Frontal cortex (tissue), 3 donors: ENCODE measurements at regions not wholly inside any gene's neighbourhood (a gene's known extent, or its start where the extent isn't known, plus 50 kb on each side); places are given as distances from the start of the nearest gene placed in this dataset.

Source experiments
- DNase-seq, 2 donors: peaks; one replicate each; pipeline ENCODE4 v3.0.0; 2012; ENCODE audit warnings: low spot score in 2 of 2
- FAIRE-seq: peaks from 2 replicates; lab custom pipeline; 2012; peaks lifted over from hg19 to GRCh38; lab: Jason Lieb, UNC
- donor health status: control.
- donor health status: control.
- donor health status: control.

GRCh38 chr12:24084800-24085199, 135.3 kb upstream of the SOX5 start:
- FAIRE-seq: no peak
- no peak for DNase-seq

GRCh38 chr12:24083838-24084237, 134.4 kb upstream of the SOX5 start:
- no peak for FAIRE-seq
- no peak for DNase-seq

- DNase-seq: no peak
- no peak for FAIRE-seq
Observed at GRCh38 chr12:24081606-24082005, 132.1 kb upstream of the SOX5 start.

GRCh38 chr12:24081092-24081529, 131.6 kb upstream of the SOX5 start:
- FAIRE-seq (no peak), DNase-seq (no peak)

- DNase-seq: no peak
Observed at GRCh38 chr12:24080465-24080864, 131.0 kb upstream of the SOX5 start.

GRCh38 chr12:24079083-24079482, 129.6 kb upstream of the SOX5 start:
- FAIRE-seq (no peak), DNase-seq (no peak)

More at GRCh38 chr12:24080465-24080864, 131.0 kb upstream of the SOX5 start:
- FAIRE-seq: no peak

- DNase-seq (no peak), FAIRE-seq (no peak)
Observed at GRCh38 chr12:24078318-24078765, 128.9 kb upstream of the SOX5 start.

- FAIRE-seq (no peak), DNase-seq (no peak)
Observed at GRCh38 chr12:24077161-24077560, 127.7 kb upstream of the SOX5 start.

- FAIRE-seq (no peak), DNase-seq (no peak)
Observed at GRCh38 chr12:24075650-24076049, 126.2 kb upstream of the SOX5 start.

- FAIRE-seq (no peak), DNase-seq (no peak)
Observed at GRCh38 chr12:24073170-24073810, 123.8 kb upstream of the SOX5 start.

- no peak for FAIRE-seq
- no peak for DNase-seq
Observed at GRCh38 chr12:24072302-24072701, 122.8 kb upstream of the SOX5 start.

GRCh38 chr12:24071842-24072241, 122.4 kb upstream of the SOX5 start:
- DNase-seq: no peak
- FAIRE-seq: no peak

- FAIRE-seq: no peak
- DNase-seq: peak in 1 of 2 donors; percentile 2
Observed at GRCh38 chr12:24069532-24070395, 120.3 kb upstream of the SOX5 start.

GRCh38 chr12:24066865-24067264, 117.4 kb upstream of the SOX5 start:
- DNase-seq: peak in 1 of 2 donors; percentile 7
- FAIRE-seq: no peak

- peak; percentile 40 for FAIRE-seq
Observed at GRCh38 chr12:24066097-24066496, 116.6 kb upstream of the SOX5 start.

GRCh38 chr12:24062642-24063245, 113.3 kb upstream of the SOX5 start:
- FAIRE-seq: no peak
- no peak for DNase-seq

More at GRCh38 chr12:24066097-24066496, 116.6 kb upstream of the SOX5 start:
- DNase-seq: no peak

- no peak for DNase-seq
- no peak for FAIRE-seq
Observed at GRCh38 chr12:24060089-24060488, 110.6 kb upstream of the SOX5 start.

GRCh38 chr12:24057920-24058476, 108.5 kb upstream of the SOX5 start:
- no peak for FAIRE-seq

GRCh38 chr12:24055747-24056146, 106.3 kb upstream of the SOX5 start:
- DNase-seq (no peak), FAIRE-seq (no peak)

More at GRCh38 chr12:24057920-24058476, 108.5 kb upstream of the SOX5 start:
- DNase-seq: no peak

GRCh38 chr12:24054416-24054815, 104.9 kb upstream of the SOX5 start:
- DNase-seq (no peak), FAIRE-seq (no peak)
